WTC11 (cell line): ENCODE measurements at regions not wholly inside any gene's neighbourhood (a gene's known extent, or its start where the extent isn't known, plus 50 kb on each side); places are given as distances from the start of the nearest gene placed in this dataset.

Experiments
- ATAC-seq: fragments of 200-7000 bp; cut with Tn5 transposase; 2 replicates; pipeline ENCODE4 v1.10.0; 2021; ENCODE audit warnings: mild to moderate bottlenecking, moderate library complexity
- CTCF ChIA-PET: fragments of 300-600 bp; sonication (Branson Sonifier 250); formaldehyde crosslinking; loops from one replicate; lab custom pipeline; 2021; ENCODE audit warnings: antibody characterized with exemption; lab: Charles Lee
- POLR2A ChIA-PET: fragments of 350-600 bp; sonication (Branson Sonifier 250); formaldehyde crosslinking; loops from one replicate; lab custom pipeline; 2021; ENCODE audit warnings: antibody characterized with exemption; lab: Charles Lee
- DNase-seq: peaks from one replicate; pipeline ENCODE4 v3.0.0; 2021; ENCODE audit warnings: low spot score
- H3K27ac Mint-ChIP-seq: 2 replicates; pipeline ENCODE4 v1.8.0; 2021; ENCODE audit warnings: mixed read lengths
- H3K27me3 Mint-ChIP-seq: 2 replicates; pipeline ENCODE4 v1.8.0; 2021; ENCODE audit warnings: low read depth, mild to moderate bottlenecking, moderate library complexity, mixed read lengths
- H3K36me3 Mint-ChIP-seq: 2 replicates; pipeline ENCODE4 v1.8.0; 2021; ENCODE audit warnings: mixed read lengths
- H3K4me1 Mint-ChIP-seq: 2 replicates; pipeline ENCODE4 v1.8.0; 2022; ENCODE audit warnings: mixed read lengths
- H3K4me3 Mint-ChIP-seq: 2 replicates; pipeline ENCODE4 v1.8.0; 2021; ENCODE audit warnings: mild to moderate bottlenecking, moderate library complexity, mixed read lengths
- H3K9me3 Mint-ChIP-seq: 2 replicates; pipeline ENCODE4 v1.8.0; 2021; ENCODE audit warnings: mixed read lengths
- CREB1 ChIP-seq: sonication (generic); formaldehyde crosslinking; IDR thresholded peaks from 2 replicates; pipeline ENCODE4 v1.8.0; 2023; ENCODE audit warnings: mild to moderate bottlenecking, missing genetic modification reagents
- CREM ChIP-seq: sonication (generic); formaldehyde crosslinking; IDR thresholded peaks from 2 replicates; pipeline ENCODE4 v1.8.1; 2022; ENCODE audit warnings: mild to moderate bottlenecking, missing genetic modification reagents, moderate library complexity
- FOXP1 ChIP-seq: sonication (generic); formaldehyde crosslinking; IDR thresholded peaks from 2 replicates; pipeline ENCODE4 v1.8.0; 2022; ENCODE audit warnings: missing genetic modification reagents, mild to moderate bottlenecking, moderate library complexity, borderline replicate concordance
- GABPB1 ChIP-seq: sonication (generic); formaldehyde crosslinking; IDR thresholded peaks from 2 replicates; pipeline ENCODE4 v1.8.1; 2023; ENCODE audit warnings: mild to moderate bottlenecking, missing genetic modification reagents
- NFATC4 ChIP-seq: fragments of 250-450 bp; sonication (Bioruptor Pico); IDR thresholded peaks from 2 replicates; pipeline ENCODE4 v1.9.0; 2021; ENCODE audit warnings: mild to moderate bottlenecking
- NFYB ChIP-seq: sonication (generic); formaldehyde crosslinking; conservative IDR thresholded peaks from 2 replicates; pipeline ENCODE4 v1.8.0; 2022; ENCODE audit warnings: low read depth, missing genetic modification reagents
- PRRX2 ChIP-seq: fragments of 250-450 bp; sonication (Bioruptor Pico); IDR thresholded peaks from 2 replicates; pipeline ENCODE4 v1.8.0; 2021; ENCODE audit warnings: mild to moderate bottlenecking
- SMAD3 ChIP-seq: sonication (generic); formaldehyde crosslinking; IDR thresholded peaks from 2 replicates; pipeline ENCODE4 v1.8.0; 2022; ENCODE audit warnings: missing genetic modification reagents, mild to moderate bottlenecking, borderline replicate concordance
- SOX15 ChIP-seq: fragments of 250-450 bp; sonication (Bioruptor Pico); IDR thresholded peaks from 2 replicates; pipeline ENCODE4 v1.9.0; 2021; ENCODE audit warnings: mild to moderate bottlenecking
- SP1 ChIP-seq: sonication (generic); formaldehyde crosslinking; conservative IDR thresholded peaks from 2 replicates; pipeline ENCODE4 v1.8.1; 2022; ENCODE audit warnings: missing genetic modification reagents
- TCF7 ChIP-seq: sonication (generic); formaldehyde crosslinking; IDR thresholded peaks from 2 replicates; pipeline ENCODE4 v1.8.0; 2022; ENCODE audit warnings: mild to moderate bottlenecking, low read depth, missing genetic modification reagents, moderate library complexity
- ZNF121 ChIP-seq: sonication (generic); formaldehyde crosslinking; IDR thresholded peaks from 2 replicates; pipeline ENCODE4 v1.8.0; 2023; ENCODE audit warnings: missing genetic modification reagents
- ZNF232 ChIP-seq: sonication (generic); formaldehyde crosslinking; IDR thresholded peaks from 2 replicates; pipeline ENCODE4 v1.8.0; 2022; ENCODE audit warnings: mild to moderate bottlenecking, missing genetic modification reagents
- ZNF416 ChIP-seq: fragments of 250-450 bp; sonication (Bioruptor Pico); IDR thresholded peaks from 2 replicates; pipeline ENCODE4 v1.9.0; 2021; ENCODE audit warnings: mild to moderate bottlenecking, inconsistent platforms
- TF ChIP-seq, protein P1 (sequence below): sonication (generic); formaldehyde crosslinking; IDR thresholded peaks from 2 replicates; pipeline ENCODE4 v1.8.0; 2022; ENCODE audit warnings: mild to moderate bottlenecking, missing genetic modification reagents
- TF ChIP-seq, protein P2 (sequence below): sonication (generic); formaldehyde crosslinking; conservative IDR thresholded peaks from 2 replicates; pipeline ENCODE4 v1.8.1; 2022; ENCODE audit warnings: mild to moderate bottlenecking, missing genetic modification reagents
- TF ChIP-seq, protein P3 (sequence below): sonication (generic); formaldehyde crosslinking; IDR thresholded peaks from 2 replicates; pipeline ENCODE4 v1.8.1; 2023; ENCODE audit warnings: mild to moderate bottlenecking, missing genetic modification reagents
- TF ChIP-seq, protein P4 (sequence below): sonication (generic); formaldehyde crosslinking; IDR thresholded peaks from 2 replicates; pipeline ENCODE4 v1.8.1; 2022; ENCODE audit warnings: missing genetic modification reagents, borderline replicate concordance
- TF ChIP-seq, protein P5 (sequence below): sonication (generic); formaldehyde crosslinking; IDR thresholded peaks from 2 replicates; pipeline ENCODE4 v1.8.1; 2022; ENCODE audit warnings: low read depth, mild to moderate bottlenecking, moderate library complexity, missing genetic modification reagents, borderline replicate concordance

DNA sequence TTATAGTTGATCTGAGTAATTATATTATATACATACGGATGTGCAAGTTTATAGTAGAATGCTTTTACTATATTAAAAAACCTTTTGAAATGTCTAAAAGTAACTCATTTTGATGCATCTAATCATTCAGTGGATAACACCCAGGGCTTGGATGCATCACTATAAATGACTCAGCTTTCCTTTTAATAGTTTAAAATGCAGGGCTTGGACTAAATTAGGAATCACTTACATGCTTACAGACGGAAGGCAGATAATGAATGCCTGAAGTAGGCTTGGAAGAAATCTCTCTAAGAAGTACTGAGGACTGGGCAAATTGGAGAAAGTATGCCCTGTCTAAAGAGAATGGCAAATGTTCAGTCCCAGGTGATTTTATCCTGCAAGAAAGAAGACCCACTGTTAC lies 362.5 kb upstream of the CCNH start:
- Mint-ChIP-seq H3K9me3 (no peaks in the 10 kb centered on the region), H3K4me1 (peaks cover 20% of the 10 kb centered on the region), H3K36me3 (no peaks in the 10 kb centered on the region), H3K27ac (no peak overlapping the region), H3K4me3 (no peak overlapping the region), H3K27me3 (peaks cover 7% of the 10 kb centered on the region)
- ATAC-seq = no peak
- DNase-seq = no peak
- no peak for TF ChIP-seq ZNF121 (CRISPR knock-in tag)
- no peak for TF ChIP-seq ZNF232 (CRISPR knock-in tag)
- TF ChIP-seq, protein P1, sequence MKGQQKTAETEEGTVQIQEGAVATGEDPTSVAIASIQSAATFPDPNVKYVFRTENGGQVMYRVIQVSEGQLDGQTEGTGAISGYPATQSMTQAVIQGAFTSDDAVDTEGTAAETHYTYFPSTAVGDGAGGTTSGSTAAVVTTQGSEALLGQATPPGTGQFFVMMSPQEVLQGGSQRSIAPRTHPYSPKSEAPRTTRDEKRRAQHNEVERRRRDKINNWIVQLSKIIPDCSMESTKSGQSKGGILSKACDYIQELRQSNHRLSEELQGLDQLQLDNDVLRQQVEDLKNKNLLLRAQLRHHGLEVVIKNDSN (CRISPR knock-in tag) = no peak
- no peak for TF ChIP-seq NFATC4 (CRISPR knock-in tag)
- no peak for TF ChIP-seq FOXP1 (CRISPR knock-in tag)
- TF ChIP-seq SP1 (CRISPR knock-in tag) = no peak
- no peak for TF ChIP-seq CREM (CRISPR knock-in tag)
- ChIA-PET CTCF (interaction anchor here (2.0 kb wide), 1 partner anchor 916 kb away, joined by 6 read pairs; no protein-coding TSS in a partner anchor), POLR2A (no interaction called here)

DNA sequence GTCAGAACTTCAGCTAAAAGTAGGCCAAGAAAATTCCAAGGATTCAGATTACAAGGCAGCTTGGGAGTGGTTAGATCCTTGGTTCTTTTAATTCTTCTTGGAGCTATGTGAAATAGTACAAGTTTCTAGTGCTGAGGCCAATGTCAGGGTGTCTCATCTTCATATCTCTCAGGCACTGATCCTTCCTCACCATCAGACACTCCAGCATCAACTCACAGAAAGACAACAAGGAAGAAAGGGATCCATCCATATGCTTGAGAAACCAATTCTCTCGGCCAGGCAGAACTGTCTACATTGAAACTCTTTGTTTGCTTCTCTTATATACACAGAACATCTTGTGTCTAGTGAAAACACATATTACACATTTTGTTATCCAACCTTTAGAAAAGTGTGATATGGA lies 362.1 kb upstream of the CCNH start:
- peaks cover 22% of the 10 kb centered on the region for H3K4me1 Mint-ChIP-seq
- POLR2A ChIA-PET = no interaction called here
- peaks cover 7% of the 10 kb centered on the region for H3K27me3 Mint-ChIP-seq
- no peak overlapping the region for H3K4me3 Mint-ChIP-seq
- no peaks in the 10 kb centered on the region for H3K9me3 Mint-ChIP-seq
- ATAC-seq (no peak), DNase-seq (no peak)
- CTCF ChIA-PET = interaction anchor here (2.0 kb wide), 1 partner anchor 916 kb away, joined by 6 read pairs; no protein-coding TSS in a partner anchor
- TF ChIP-seq, protein P2, sequence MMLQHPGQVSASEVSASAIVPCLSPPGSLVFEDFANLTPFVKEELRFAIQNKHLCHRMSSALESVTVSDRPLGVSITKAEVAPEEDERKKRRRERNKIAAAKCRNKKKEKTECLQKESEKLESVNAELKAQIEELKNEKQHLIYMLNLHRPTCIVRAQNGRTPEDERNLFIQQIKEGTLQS (CRISPR knock-in tag) = no peak
- TF ChIP-seq PRRX2 (CRISPR knock-in tag) (no peak), SOX15 (CRISPR knock-in tag) (no peak), GABPB1 (CRISPR knock-in tag) (no peak), SMAD3 (CRISPR knock-in tag) (no peak), CREM (CRISPR knock-in tag) (no peak), TCF7 (CRISPR knock-in tag) (no peak), NFYB (no peak), ZNF416 (CRISPR knock-in tag) (no peak), CREB1 (CRISPR knock-in tag) (no peak)
- TF ChIP-seq, protein P3, sequence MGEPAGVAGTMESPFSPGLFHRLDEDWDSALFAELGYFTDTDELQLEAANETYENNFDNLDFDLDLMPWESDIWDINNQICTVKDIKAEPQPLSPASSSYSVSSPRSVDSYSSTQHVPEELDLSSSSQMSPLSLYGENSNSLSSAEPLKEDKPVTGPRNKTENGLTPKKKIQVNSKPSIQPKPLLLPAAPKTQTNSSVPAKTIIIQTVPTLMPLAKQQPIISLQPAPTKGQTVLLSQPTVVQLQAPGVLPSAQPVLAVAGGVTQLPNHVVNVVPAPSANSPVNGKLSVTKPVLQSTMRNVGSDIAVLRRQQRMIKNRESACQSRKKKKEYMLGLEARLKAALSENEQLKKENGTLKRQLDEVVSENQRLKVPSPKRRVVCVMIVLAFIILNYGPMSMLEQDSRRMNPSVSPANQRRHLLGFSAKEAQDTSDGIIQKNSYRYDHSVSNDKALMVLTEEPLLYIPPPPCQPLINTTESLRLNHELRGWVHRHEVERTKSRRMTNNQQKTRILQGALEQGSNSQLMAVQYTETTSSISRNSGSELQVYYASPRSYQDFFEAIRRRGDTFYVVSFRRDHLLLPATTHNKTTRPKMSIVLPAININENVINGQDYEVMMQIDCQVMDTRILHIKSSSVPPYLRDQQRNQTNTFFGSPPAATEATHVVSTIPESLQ (CRISPR knock-in tag) = no peak
- TF ChIP-seq, protein P4, sequence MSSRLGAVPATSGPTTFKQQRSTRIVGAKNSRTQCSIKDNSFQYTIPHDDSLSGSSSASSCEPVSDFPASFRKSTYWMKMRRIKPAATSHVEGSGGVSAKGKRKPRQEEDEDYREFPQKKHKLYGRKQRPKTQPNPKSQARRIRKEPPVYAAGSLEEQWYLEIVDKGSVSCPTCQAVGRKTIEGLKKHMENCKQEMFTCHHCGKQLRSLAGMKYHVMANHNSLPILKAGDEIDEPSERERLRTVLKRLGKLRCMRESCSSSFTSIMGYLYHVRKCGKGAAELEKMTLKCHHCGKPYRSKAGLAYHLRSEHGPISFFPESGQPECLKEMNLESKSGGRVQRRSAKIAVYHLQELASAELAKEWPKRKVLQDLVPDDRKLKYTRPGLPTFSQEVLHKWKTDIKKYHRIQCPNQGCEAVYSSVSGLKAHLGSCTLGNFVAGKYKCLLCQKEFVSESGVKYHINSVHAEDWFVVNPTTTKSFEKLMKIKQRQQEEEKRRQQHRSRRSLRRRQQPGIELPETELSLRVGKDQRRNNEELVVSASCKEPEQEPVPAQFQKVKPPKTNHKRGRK (CRISPR knock-in tag) = no peak
- TF ChIP-seq, protein P5, sequence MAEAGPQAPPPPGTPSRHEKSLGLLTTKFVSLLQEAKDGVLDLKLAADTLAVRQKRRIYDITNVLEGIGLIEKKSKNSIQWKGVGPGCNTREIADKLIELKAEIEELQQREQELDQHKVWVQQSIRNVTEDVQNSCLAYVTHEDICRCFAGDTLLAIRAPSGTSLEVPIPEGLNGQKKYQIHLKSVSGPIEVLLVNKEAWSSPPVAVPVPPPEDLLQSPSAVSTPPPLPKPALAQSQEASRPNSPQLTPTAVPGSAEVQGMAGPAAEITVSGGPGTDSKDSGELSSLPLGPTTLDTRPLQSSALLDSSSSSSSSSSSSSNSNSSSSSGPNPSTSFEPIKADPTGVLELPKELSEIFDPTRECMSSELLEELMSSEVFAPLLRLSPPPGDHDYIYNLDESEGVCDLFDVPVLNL = no peak
- no peaks in the 10 kb centered on the region for H3K36me3 Mint-ChIP-seq
- H3K27ac Mint-ChIP-seq = no peak overlapping the region
